ENCODE measurements at regions not wholly inside any gene's neighbourhood (a gene's known extent, or its start where the extent isn't known, plus 50 kb on each side); places are given as distances from the start of the nearest gene placed in this dataset.
"Not testable (repeated sequence)": the region's sequence is repeated elsewhere in the genome, so short reads cannot be mapped to it uniquely, and the experiment has no call there.

DNA sequence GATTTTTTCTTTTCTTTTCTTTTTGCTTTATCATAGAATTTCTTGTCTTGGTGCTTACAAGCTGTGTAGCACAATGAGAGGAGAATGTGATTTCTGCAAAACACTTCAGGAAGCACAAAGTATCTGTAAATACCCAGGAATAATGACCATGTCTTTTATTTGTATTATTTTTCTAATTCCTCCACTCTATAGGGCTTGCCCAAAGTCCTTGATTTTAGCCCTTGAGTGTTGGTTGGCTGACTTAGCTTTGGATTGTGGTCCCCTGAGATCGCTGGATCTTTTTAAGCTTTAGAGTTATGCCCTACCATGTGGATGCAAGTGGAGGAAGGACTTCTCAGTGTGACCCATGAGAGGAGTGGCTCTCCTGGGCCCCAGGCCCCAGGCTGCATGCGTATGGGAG is 52.2 kb downstream of the HOXC4 start:
- H3K27me3 Mint-ChIP-seq: peaks cover 66% of the 10 kb centered on the region
- H3K4me3 Mint-ChIP-seq (ENCODE audit: low read depth): not testable (repeated sequence)

DNA sequence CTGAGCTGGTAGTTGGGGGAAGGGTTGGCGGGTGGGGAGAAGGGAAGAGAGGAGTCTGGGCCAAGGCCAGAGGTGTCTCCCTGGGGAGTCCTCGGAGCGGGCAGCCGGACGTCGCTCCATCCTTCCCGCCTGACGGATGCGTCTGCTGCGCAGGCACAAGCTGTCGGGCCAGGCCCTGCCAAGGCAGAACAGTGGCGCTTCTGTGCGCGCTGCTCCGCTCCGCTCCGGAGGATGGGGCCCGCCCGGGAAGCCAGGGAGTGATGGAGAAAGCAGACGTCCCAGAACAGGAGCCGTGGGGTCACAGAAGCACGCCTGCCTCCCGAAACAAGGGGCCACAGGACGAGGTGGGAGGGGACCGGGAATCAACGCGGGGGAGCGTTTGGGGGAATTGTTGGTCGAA is 52.6 kb downstream of the HOXC4 start:
- H3K36me3 Mint-ChIP-seq (ENCODE audit: insufficient read depth); H3K9me3 Mint-ChIP-seq (ENCODE audit: low read depth); DNase-seq (ENCODE audit: low spot score, unreplicated experiment); H3K4me1 Mint-ChIP-seq (ENCODE audit: low read depth); H3K27ac Mint-ChIP-seq; H3K4me3 Mint-ChIP-seq (ENCODE audit: low read depth): not testable (repeated sequence)
- peaks cover 65% of the 10 kb centered on the region for H3K27me3 Mint-ChIP-seq

More for the DNA sequence above, 52.2 kb downstream of the HOXC4 start:
- H3K4me1 Mint-ChIP-seq (ENCODE audit: low read depth); DNase-seq (ENCODE audit: low spot score, unreplicated experiment); H3K27ac Mint-ChIP-seq; H3K9me3 Mint-ChIP-seq (ENCODE audit: low read depth); H3K36me3 Mint-ChIP-seq (ENCODE audit: insufficient read depth): not testable (repeated sequence)

DNA sequence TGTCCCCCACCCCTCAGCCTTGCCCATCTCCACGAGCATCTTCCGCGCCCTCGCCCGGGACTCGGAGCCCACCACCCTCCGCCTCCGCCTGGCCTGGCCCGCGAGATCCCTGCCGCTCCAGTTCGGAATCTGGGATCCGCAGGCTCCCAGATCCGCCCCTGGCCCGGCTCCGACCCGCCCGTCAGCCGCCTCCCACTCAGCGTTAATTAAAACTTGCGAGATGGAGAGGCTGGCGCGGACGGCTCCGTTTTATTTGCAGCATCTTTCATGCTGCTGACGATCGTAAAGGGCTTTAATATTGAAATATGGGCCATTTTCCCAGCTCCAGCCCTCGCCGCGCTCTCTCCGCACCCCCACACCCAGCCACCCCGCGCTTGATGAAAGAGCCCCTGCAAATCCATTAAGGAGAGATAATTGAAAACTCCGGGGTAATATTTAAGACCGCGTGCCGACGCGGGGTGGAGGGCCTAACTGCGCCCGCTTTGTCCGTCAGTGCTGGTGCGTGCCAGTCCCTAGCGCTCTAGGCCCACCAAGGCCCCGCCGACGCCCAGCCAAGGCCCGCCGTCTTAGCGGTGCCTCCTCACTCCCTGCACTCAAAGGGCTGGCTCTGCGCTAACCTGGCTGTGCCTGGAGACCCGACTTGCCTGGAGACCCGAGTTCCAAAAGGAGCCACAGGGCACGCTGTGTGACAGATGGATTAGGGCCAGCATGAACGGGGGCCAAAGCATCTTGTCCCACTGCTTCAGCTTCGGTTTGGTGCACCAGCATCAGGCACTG is 53.4 kb downstream of the HOXC4 start:
- H3K27me3 Mint-ChIP-seq: peaks cover 63% of the 10 kb centered on the region

DNA sequence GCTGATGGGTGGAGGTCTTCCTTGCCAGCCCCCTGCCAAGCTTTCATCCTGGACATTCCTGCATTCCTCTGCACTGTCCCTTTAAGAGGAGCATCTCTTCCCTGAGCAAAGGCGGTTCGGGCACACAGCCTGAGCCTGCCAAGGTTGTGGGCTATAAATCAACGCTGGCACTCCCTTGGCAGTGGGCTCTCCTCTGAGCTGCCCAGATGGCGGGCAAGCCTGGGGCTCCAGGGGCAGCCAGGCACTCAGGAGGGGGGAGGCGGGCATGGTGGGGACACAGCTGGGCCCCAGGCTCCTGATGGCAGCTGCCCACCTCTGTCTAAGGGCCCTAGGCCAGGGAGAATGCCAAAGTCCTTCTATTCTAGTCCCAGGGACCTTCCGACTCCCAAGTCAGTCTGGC is 58.7 kb downstream of the HOXC4 start:
- not testable (repeated sequence) for H3K4me3 Mint-ChIP-seq (ENCODE audit: low read depth); H3K36me3 Mint-ChIP-seq (ENCODE audit: insufficient read depth); DNase-seq (ENCODE audit: low spot score, unreplicated experiment); H3K4me1 Mint-ChIP-seq (ENCODE audit: low read depth); H3K9me3 Mint-ChIP-seq (ENCODE audit: low read depth); H3K27ac Mint-ChIP-seq
- peaks cover 24% of the 10 kb centered on the region for H3K27me3 Mint-ChIP-seq

More for the DNA sequence above, 53.4 kb downstream of the HOXC4 start:
- not testable (repeated sequence) for DNase-seq (ENCODE audit: low spot score, unreplicated experiment); H3K9me3 Mint-ChIP-seq (ENCODE audit: low read depth); H3K4me3 Mint-ChIP-seq (ENCODE audit: low read depth); H3K4me1 Mint-ChIP-seq (ENCODE audit: low read depth); H3K27ac Mint-ChIP-seq; H3K36me3 Mint-ChIP-seq (ENCODE audit: insufficient read depth)

DNA sequence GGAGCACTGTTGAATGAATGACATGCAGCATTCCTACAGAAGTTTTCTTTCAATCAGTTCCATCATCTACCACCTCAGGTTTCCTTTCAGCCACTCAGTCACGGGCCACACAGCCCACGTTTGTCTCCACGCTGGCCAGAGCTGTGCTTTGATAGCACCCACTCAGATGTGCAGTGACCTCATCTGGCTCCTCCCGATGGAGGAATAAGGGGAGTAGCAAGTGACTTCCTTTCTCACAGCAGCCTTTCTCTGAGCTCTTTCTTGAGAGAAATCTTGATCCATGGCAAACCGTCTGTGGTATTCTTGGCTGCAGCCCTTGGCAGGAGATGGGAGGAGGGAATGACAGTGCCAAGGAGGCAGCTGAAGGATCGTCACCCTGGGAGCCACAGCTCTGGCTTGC is 62.4 kb downstream of the HOXC4 start:
- DNase-seq (ENCODE audit: low spot score, unreplicated experiment); H3K9me3 Mint-ChIP-seq (ENCODE audit: low read depth); H3K27ac Mint-ChIP-seq; H3K4me1 Mint-ChIP-seq (ENCODE audit: low read depth); H3K27me3 Mint-ChIP-seq; H3K4me3 Mint-ChIP-seq (ENCODE audit: low read depth): not testable (repeated sequence)
- peaks cover 27% of the 10 kb centered on the region for H3K36me3 Mint-ChIP-seq (ENCODE audit: insufficient read depth)

DNA sequence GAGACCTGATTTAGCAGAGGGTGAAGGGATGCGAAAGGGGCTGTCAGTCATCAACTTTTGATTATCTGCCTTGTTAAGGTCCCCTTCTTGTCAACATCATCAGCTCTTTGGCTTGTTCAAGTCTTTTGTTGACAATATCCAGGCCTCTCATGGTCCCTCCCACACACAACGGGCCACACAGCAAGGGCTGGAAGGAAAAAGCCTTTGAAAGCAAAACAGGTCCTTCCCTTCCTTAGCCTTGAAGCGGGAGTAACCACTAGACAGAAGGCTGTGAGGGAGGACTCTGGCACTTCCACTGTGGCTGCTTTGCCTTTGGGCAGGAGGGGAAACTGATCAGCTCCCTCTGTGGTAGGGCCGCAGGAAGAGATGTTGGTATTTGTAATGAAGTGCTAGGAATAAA is 63.8 kb downstream of the HOXC4 start:
- H3K27me3 Mint-ChIP-seq; DNase-seq (ENCODE audit: low spot score, unreplicated experiment); H3K27ac Mint-ChIP-seq; H3K4me3 Mint-ChIP-seq (ENCODE audit: low read depth); H3K9me3 Mint-ChIP-seq (ENCODE audit: low read depth): not testable (repeated sequence)
- H3K36me3 Mint-ChIP-seq (ENCODE audit: insufficient read depth): peaks cover 28% of the 10 kb centered on the region
- peaks cover 15% of the 10 kb centered on the region for H3K4me1 Mint-ChIP-seq (ENCODE audit: low read depth)

DNA sequence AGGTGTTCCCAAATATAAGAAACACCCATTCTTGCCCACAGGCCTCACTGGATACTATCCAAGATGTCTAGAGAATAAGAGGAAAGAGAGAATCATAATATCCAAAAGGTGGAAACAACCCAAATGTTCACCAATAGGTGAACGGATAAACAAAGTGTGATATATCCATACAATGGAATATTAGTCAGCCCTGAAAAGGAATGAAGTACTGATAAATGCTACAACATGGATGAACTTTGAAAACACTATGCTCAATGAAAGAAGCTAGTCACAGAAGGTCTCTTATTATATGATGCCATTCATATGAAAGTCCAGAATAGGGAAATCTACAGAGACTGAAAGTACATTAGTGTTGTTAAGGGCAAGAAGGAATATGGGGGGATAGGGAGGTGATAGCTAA is 65.4 kb downstream of the HOXC4 start:
- not testable (repeated sequence) for H3K27me3 Mint-ChIP-seq; H3K9me3 Mint-ChIP-seq (ENCODE audit: low read depth); H3K27ac Mint-ChIP-seq; DNase-seq (ENCODE audit: low spot score, unreplicated experiment); H3K4me3 Mint-ChIP-seq (ENCODE audit: low read depth)
- peaks cover 28% of the 10 kb centered on the region for H3K36me3 Mint-ChIP-seq (ENCODE audit: insufficient read depth)
- H3K4me1 Mint-ChIP-seq (ENCODE audit: low read depth): peaks cover 27% of the 10 kb centered on the region

DNA sequence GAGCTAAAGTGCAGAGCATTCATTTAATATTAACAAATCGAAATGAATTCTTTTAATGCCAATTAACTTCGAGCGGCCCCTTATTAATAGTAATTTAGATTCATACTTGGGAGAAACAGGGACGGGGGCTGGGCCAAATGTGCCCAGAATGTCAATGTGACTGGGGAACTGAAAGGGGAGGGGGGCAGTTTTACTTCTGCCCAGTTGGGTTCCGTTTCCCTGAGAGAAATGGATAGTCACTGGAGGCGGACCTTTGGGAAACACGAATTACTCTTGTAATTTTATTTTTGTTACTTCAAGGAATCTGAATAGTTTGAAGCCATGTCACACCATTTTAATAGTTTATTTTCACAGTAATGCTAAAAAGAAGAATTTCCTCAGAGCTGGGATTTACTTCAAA is 64.8 kb downstream of the SMUG1 start:
- Mint-ChIP-seq H3K27ac (peak overlapping the region; percentile 85), H3K4me3 (ENCODE audit: low read depth) (peak overlapping the region; percentile 95), H3K4me1 (ENCODE audit: low read depth) (peaks cover 50% of the 10 kb centered on the region), H3K36me3 (ENCODE audit: insufficient read depth) (peaks cover 20% of the 10 kb centered on the region)
- H3K9me3 Mint-ChIP-seq (ENCODE audit: low read depth); H3K27me3 Mint-ChIP-seq; DNase-seq (ENCODE audit: low spot score, unreplicated experiment): not testable (repeated sequence)

DNA sequence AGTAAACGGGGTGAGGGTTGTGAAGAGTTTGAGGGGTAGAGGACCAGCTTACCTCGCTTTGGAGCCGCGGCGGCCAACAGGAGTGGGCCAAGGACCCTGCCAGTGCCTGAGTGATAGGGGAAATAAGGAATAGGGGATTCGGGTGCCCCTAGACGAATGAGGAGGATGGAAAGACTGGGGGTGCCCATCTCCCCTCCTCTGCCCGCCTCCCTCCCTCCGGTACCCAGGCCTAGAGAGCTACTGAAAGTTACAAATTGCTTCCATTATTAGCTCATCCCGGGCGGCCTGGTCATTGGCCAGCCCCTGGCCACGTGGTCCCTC is 63.1 kb downstream of the SMUG1 start:
- not testable (repeated sequence) for H3K9me3 Mint-ChIP-seq (ENCODE audit: low read depth)

DNA sequence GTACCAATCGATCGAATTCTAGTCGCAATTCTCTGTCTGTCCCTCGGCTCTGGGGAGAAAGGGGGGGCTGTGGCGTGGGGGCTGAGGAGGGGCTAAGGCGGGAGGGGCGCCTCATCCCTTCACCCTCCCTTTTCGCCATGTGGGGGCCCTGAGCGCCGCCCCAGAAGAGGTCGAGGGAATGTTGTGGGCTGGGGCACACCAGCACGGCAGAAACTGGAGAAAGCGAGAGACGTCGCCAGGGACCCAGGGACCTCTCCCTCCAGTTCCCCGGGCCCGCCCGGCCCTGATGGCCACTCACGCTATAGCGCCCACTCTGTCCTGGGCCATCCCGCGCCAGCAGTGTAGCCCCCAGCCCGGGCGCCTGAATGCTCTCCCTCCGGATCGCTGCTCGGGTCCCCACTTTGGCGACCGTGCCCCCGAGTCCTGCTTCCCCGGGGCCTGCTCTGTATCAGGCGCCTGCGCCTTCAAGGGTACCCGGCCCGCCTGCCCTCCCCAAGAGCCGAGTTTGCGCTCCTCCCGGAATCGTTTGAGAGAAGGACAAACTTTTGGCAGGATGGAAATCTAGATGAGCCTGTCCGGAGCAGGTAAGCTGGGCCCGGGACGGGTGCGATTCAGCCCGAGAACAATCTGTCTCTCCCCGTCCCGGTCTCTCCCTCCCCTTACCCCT is 62.6 kb downstream of the SMUG1 start:
- DNase-seq (ENCODE audit: low spot score, unreplicated experiment): peak; percentile 54

More for the DNA sequence above, 63.1 kb downstream of the SMUG1 start:
- H3K36me3 Mint-ChIP-seq (ENCODE audit: insufficient read depth): peaks cover 11% of the 10 kb centered on the region
- peak overlapping the region; percentile 95 for H3K4me3 Mint-ChIP-seq (ENCODE audit: low read depth)
- peak overlapping the region; percentile 96 for H3K27ac Mint-ChIP-seq
- H3K27me3 Mint-ChIP-seq; DNase-seq (ENCODE audit: low spot score, unreplicated experiment): not testable (repeated sequence)
- peaks cover 64% of the 10 kb centered on the region for H3K4me1 Mint-ChIP-seq (ENCODE audit: low read depth)

More for the DNA sequence above, 62.6 kb downstream of the SMUG1 start:
- Mint-ChIP-seq H3K4me3 (ENCODE audit: low read depth) (peak overlapping the region; percentile 95), H3K27ac (peak overlapping the region; percentile 96), H3K27me3 (no peaks in the 10 kb centered on the region), H3K36me3 (ENCODE audit: insufficient read depth) (peaks cover 9% of the 10 kb centered on the region), H3K4me1 (ENCODE audit: low read depth) (peaks cover 68% of the 10 kb centered on the region), H3K9me3 (ENCODE audit: low read depth) (no peaks in the 10 kb centered on the region)
- TF ChIP-seq, protein P1, sequence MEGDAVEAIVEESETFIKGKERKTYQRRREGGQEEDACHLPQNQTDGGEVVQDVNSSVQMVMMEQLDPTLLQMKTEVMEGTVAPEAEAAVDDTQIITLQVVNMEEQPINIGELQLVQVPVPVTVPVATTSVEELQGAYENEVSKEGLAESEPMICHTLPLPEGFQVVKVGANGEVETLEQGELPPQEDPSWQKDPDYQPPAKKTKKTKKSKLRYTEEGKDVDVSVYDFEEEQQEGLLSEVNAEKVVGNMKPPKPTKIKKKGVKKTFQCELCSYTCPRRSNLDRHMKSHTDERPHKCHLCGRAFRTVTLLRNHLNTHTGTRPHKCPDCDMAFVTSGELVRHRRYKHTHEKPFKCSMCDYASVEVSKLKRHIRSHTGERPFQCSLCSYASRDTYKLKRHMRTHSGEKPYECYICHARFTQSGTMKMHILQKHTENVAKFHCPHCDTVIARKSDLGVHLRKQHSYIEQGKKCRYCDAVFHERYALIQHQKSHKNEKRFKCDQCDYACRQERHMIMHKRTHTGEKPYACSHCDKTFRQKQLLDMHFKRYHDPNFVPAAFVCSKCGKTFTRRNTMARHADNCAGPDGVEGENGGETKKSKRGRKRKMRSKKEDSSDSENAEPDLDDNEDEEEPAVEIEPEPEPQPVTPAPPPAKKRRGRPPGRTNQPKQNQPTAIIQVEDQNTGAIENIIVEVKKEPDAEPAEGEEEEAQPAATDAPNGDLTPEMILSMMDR (IDR thresholded peaks at IDR 0.05; ENCODE audit: unreplicated experiment): no peak
